ENCODE measurements at regions not wholly inside any gene's neighbourhood (a gene's known extent, or its start where the extent isn't known, plus 50 kb on each side); places are given as distances from the start of the nearest gene placed in this dataset.

- H3K4me1 Mint-ChIP-seq: peaks cover 25% of the 10 kb centered on the region
Measured at GRCh38 chr14:100442498-100443490, 119.7 kb downstream of the SLC25A47 start.

GRCh38 chr14:100443603-100444002 is 120.5 kb downstream of the SLC25A47 start:
- H3K4me3 Mint-ChIP-seq: no peak overlapping the region
- H3K36me3 Mint-ChIP-seq: no peaks in the 10 kb centered on the region
- H3K27me3 Mint-ChIP-seq: no peaks in the 10 kb centered on the region
- no peak overlapping the region for H3K27ac Mint-ChIP-seq
- H3K4me1 Mint-ChIP-seq: peaks cover 25% of the 10 kb centered on the region
- no peak for DNase-seq
- no peaks in the 10 kb centered on the region for H3K9me3 Mint-ChIP-seq
- CTCF ChIA-PET: no interaction called here

More at GRCh38 chr14:100442498-100443490, 119.7 kb downstream of the SLC25A47 start:
- Mint-ChIP-seq H3K36me3 (no peaks in the 10 kb centered on the region), H3K4me3 (no peak overlapping the region), H3K27me3 (no peaks in the 10 kb centered on the region), H3K9me3 (no peaks in the 10 kb centered on the region), H3K27ac (no peak overlapping the region)
- no peak for DNase-seq
- CTCF ChIA-PET: interaction anchor here (6.5 kb wide), 1 partner anchor 203 kb away, joined by 56 read pairs; no protein-coding TSS in a partner anchor

DNA sequence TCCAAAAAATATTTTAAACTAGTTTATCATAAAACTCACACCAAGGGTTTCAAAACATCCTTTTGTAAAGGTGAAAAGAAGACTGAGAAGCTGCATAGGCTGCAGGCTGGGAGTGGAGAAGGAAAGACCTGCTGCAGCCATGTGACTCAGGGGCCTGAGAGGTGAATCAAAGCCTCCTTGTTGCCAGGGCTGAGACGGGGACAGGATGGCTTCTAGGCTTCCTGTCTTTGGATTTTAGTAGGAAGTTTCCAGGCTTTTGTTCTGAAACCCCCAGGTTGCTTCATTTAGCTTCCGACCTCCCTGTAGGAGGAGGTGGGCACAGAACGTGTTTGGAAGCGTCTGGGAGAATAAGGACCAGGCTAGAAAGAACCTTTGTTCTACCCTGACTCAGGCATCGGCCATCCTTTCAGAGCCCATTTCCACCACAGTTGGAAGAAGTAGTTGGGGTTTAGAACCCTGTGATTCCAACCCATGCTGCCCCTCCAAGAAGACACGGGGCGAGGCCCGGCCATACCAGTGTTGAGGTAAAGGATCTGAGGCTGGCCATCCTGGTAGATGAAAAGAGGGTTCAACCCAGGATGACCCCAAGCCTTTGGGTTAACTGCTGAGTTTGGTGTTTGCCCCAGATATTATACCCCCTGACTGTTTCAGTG is 122.4 kb downstream of the SLC25A47 start:
- no peak overlapping the region for H3K4me3 Mint-ChIP-seq
- CTCF ChIA-PET: no interaction called here
- no peaks in the 10 kb centered on the region for H3K36me3 Mint-ChIP-seq
- H3K4me1 Mint-ChIP-seq: peaks cover 21% of the 10 kb centered on the region
- H3K27ac Mint-ChIP-seq: no peak overlapping the region
- DNase-seq: no peak
- H3K27me3 Mint-ChIP-seq: no peaks in the 10 kb centered on the region
- H3K9me3 Mint-ChIP-seq: no peaks in the 10 kb centered on the region

DNA sequence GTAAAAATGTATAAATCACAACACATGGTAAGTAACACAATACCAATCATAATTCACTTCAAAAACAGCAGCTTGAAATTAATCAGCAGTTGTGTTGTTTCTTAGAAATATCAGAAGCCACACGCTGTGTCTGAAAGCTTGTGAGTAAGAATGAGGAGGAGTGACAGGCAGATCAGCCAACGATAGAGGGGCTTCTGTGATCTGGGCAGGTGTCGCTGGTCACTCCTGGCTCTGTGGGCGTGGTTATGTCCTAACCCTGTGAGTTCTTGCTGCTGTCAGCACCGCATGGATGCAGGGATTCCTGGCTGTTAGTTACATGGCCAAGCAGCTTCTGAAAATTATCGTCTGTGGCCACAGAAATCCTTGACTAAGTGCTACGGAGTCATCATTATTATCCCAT is 123.4 kb downstream of the SLC25A47 start:
- no peak for DNase-seq
- peaks cover 14% of the 10 kb centered on the region for H3K4me1 Mint-ChIP-seq
- no peak overlapping the region for H3K4me3 Mint-ChIP-seq
- no peak overlapping the region for H3K27ac Mint-ChIP-seq
- H3K27me3 Mint-ChIP-seq: no peaks in the 10 kb centered on the region
- H3K36me3 Mint-ChIP-seq: no peaks in the 10 kb centered on the region
- H3K9me3 Mint-ChIP-seq: no peaks in the 10 kb centered on the region
- CTCF ChIA-PET: no interaction called here

- Mint-ChIP-seq H3K4me1 (peaks cover 8% of the 10 kb centered on the region), H3K27ac (no peak overlapping the region), H3K27me3 (no peaks in the 10 kb centered on the region), H3K9me3 (no peaks in the 10 kb centered on the region), H3K4me3 (no peak overlapping the region), H3K36me3 (no peaks in the 10 kb centered on the region)
- no peak for DNase-seq
- CTCF ChIA-PET: no interaction called here
Measured at GRCh38 chr14:100448376-100448775, 125.2 kb downstream of the SLC25A47 start.

DNA sequence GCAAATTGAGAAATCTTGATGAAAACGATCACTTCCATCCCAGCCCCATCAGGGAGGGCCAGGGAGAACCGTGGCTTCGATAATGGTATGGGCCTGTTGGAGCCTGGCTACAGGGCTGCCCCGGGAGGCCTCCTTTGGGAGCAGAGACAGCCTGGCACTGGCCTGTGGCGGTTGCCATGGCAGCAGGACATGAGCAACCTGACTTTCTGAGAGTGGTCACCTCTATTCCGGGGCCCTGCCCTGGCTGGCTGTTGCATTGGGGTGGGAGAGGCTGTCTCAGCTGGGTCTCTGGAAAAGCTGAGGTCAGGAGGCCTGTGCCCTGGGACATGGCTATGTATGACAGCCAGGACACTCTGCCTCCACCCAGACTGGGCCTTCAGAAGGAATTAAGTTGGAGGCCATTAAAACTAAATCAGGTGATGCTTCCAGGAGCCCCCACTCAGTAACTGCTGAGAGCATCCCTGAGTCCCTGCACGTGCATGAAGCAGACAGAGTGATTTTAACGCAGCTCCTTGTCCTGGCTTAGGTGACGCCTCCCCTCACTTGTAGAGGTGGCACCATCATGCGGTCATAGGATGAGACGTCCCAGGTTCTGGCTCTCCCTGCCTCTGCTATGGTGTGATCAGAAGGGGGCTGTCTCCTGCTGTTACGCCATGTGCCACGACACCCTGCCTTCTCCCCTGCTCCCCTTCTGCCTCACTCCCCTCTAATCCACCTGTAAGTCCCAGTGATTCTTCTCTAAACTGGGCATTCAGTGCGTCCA is 126.3 kb downstream of the SLC25A47 start:
- CTCF ChIA-PET: no interaction called here
- peaks cover 8% of the 10 kb centered on the region for H3K4me1 Mint-ChIP-seq
- no peak overlapping the region for H3K27ac Mint-ChIP-seq
- no peak for DNase-seq
- no peak overlapping the region for H3K4me3 Mint-ChIP-seq
- no peaks in the 10 kb centered on the region for H3K27me3 Mint-ChIP-seq
- no peaks in the 10 kb centered on the region for H3K36me3 Mint-ChIP-seq
- H3K9me3 Mint-ChIP-seq: no peaks in the 10 kb centered on the region

DNA sequence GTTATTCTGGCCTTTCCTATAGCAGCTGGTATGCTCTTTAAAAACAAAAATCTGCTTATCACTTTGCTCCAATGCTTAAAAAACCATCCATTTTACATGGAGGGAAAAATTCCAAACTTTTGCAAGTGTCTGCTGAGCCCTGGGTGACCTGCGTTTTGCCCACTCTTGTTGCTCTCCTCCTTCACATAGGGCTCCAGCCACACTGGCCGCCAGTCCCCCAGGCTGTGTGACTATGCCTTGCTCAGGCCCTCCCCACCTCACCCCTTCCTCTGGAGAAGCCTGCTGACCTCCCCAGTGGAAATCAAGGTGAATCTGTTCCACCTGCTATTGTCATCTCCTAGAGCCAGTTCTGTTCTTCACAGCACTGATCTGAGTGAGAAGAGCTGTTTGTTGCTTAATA is 126.9 kb downstream of the SLC25A47 start:
- CTCF ChIA-PET: no interaction called here

GRCh38 chr14:100450736-100451135 is 127.6 kb downstream of the SLC25A47 start:
- H3K4me1 Mint-ChIP-seq: peaks cover 8% of the 10 kb centered on the region
- no peaks in the 10 kb centered on the region for H3K27me3 Mint-ChIP-seq
- no peak for DNase-seq
- CTCF ChIA-PET: no interaction called here
- no peaks in the 10 kb centered on the region for H3K36me3 Mint-ChIP-seq
- no peak overlapping the region for H3K27ac Mint-ChIP-seq
- H3K4me3 Mint-ChIP-seq: no peak overlapping the region
- H3K9me3 Mint-ChIP-seq: no peaks in the 10 kb centered on the region

More for the DNA sequence above, 126.9 kb downstream of the SLC25A47 start:
- Mint-ChIP-seq H3K27me3 (no peaks in the 10 kb centered on the region), H3K4me1 (peaks cover 8% of the 10 kb centered on the region), H3K27ac (no peak overlapping the region), H3K36me3 (no peaks in the 10 kb centered on the region), H3K9me3 (no peaks in the 10 kb centered on the region), H3K4me3 (no peak overlapping the region)
- DNase-seq: no peak

DNA sequence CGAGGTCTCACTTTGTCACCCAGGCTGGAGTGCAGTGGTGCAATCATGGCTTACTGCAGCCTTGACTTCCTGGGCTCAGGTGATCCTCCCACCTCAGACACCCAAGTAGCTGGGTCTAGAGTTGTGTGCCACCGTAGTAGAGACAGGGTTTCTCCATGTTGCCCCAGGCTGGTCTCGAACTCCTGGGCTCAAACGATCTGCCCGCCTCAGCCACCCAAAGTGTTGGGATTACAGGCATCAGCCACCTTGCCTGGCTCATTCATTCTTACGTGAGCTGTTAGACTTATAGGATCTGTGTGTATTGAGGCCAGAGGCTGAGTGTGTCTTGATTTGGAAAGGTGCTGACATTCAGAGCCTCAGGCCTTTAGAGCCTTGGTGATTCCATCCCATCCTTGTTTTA is 128.1 kb downstream of the SLC25A47 start:
- Mint-ChIP-seq H3K36me3 (no peaks in the 10 kb centered on the region), H3K4me1 (peaks cover 8% of the 10 kb centered on the region), H3K27ac (no peak overlapping the region), H3K27me3 (no peaks in the 10 kb centered on the region), H3K4me3 (no peak overlapping the region), H3K9me3 (no peaks in the 10 kb centered on the region)
- CTCF ChIA-PET: no interaction called here
- no peak for DNase-seq

GRCh38 chr14:100453930-100454329 is 130.8 kb downstream of the SLC25A47 start:
- CTCF ChIA-PET: no interaction called here
- Mint-ChIP-seq H3K4me1 (no peaks in the 10 kb centered on the region), H3K36me3 (no peaks in the 10 kb centered on the region), H3K9me3 (no peaks in the 10 kb centered on the region), H3K27me3 (no peaks in the 10 kb centered on the region), H3K27ac (no peak overlapping the region), H3K4me3 (no peak overlapping the region)
- DNase-seq: no peak

DNA sequence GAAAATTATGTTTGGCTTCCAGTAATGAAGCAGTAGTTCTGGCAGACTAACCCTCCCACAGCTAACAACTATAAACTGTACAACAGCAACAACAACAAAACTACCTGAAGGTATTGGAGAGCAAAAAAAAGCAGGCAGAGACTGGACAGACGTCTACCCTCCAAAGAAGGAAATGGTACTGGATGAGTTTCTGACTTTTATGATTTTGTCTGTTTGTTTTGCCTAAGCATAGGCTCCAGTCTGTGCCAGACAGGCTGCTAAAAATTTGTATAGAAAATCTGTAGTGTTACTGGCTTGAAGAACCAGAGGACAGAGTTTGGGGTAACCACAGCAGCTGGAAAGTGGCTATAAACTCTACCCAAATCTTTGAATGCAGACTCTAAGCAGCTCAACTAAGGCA is 131.3 kb downstream of the SLC25A47 start:
- H3K36me3 Mint-ChIP-seq: no peaks in the 10 kb centered on the region
- no peaks in the 10 kb centered on the region for H3K9me3 Mint-ChIP-seq
- no peak overlapping the region for H3K4me3 Mint-ChIP-seq
- no peaks in the 10 kb centered on the region for H3K27me3 Mint-ChIP-seq
- no peaks in the 10 kb centered on the region for H3K4me1 Mint-ChIP-seq
- H3K27ac Mint-ChIP-seq: no peak overlapping the region
- no peak for DNase-seq
- CTCF ChIA-PET: no interaction called here

GRCh38 chr14:100463937-100464336 is 123.3 kb downstream of the BEGAIN start:
- Mint-ChIP-seq H3K4me3 (no peak overlapping the region), H3K27ac (no peak overlapping the region), H3K4me1 (no peaks in the 10 kb centered on the region), H3K36me3 (no peaks in the 10 kb centered on the region), H3K9me3 (no peaks in the 10 kb centered on the region), H3K27me3 (peaks cover 16% of the 10 kb centered on the region)
- no peak for DNase-seq
- CTCF ChIA-PET: no interaction called here

- Mint-ChIP-seq H3K9me3 (no peaks in the 10 kb centered on the region), H3K4me3 (no peak overlapping the region), H3K27ac (peak overlapping the region; percentile 6), H3K36me3 (no peaks in the 10 kb centered on the region), H3K27me3 (peaks cover 16% of the 10 kb centered on the region), H3K4me1 (peaks cover 4% of the 10 kb centered on the region)
- DNase-seq: no peak
- CTCF ChIA-PET: no interaction called here
Measured at GRCh38 chr14:100466111-100466856, 120.9 kb downstream of the BEGAIN start.
